ENCODE measurements at regions not wholly inside any gene's neighbourhood (a gene's known extent, or its start where the extent isn't known, plus 50 kb on each side); places are given as distances from the start of the nearest gene placed in this dataset.

GRCh38 chr7:67361150-67361549, 364.5 kb downstream of the TYW1 start (continued):
- TF ChIP-seq HDAC2 (IDR thresholded peaks at IDR 0.05; ENCODE audit: borderline replicate concordance in 1 of 2, low read depth in 2 of 2, low read length in 2 of 2) (no peak), CBX8 (IDR thresholded peaks at IDR 0.05; ENCODE audit: borderline replicate concordance, low read depth, low read length) (no peak)

Measured in H1 (cell line).